NCI-H510A (cell line): ENCODE measurements at regions not wholly inside any gene's neighbourhood (a gene's known extent, or its start where the extent isn't known, plus 50 kb on each side); places are given as distances from the start of the nearest gene placed in this dataset.

Experiments
- DNase-seq: peaks from one replicate; lab custom pipeline; 2025; lab: John Stamatoyannopoulos, UW

DNA sequence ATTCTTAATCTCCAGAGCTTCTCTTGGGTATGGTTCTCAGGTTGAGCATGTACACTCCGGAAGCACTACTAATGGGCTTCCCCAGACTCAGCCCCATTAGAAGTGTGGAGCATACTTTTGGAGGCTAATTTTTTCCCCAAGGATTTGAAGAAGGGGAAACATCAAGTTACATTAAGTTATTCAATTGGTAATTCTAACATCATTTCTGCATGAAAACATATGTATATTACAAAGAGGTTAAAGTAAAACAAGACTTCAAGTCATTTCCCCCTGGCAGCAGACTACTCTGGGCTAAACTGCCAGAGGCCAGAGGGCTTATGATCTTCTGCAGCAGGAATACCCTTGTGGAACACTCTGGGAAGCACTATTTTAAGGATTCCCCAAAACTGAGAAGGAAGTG is 227.7 kb upstream of the STK17B start:
- DNase-seq = no peak

- DNase-seq = no peak
Observed at GRCh38 chr2:196399722-196400691, 228.6 kb upstream of the STK17B start.

DNA sequence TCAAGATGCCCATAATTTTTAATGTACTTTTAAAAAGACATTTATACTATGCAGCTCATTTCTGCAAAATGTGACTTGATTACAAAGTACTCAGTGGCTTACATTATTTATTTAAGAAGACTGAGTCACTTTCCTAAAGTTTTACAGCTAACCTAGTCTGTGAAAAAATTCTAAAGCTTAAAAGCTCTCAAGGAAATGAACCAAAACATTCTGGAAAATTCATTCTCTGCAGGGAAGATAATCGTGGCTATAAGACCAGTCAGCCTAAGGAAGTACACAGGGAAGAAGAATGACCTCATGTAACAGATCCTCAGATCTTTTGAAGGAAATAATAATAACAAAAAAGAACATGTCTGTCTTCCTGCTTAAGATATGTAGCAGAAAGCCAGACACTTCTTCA is 232.1 kb upstream of the STK17B start:
- no peak for DNase-seq

- no peak for DNase-seq
Observed at GRCh38 chr2:196404276-196404675, 232.9 kb upstream of the STK17B start.

DNA sequence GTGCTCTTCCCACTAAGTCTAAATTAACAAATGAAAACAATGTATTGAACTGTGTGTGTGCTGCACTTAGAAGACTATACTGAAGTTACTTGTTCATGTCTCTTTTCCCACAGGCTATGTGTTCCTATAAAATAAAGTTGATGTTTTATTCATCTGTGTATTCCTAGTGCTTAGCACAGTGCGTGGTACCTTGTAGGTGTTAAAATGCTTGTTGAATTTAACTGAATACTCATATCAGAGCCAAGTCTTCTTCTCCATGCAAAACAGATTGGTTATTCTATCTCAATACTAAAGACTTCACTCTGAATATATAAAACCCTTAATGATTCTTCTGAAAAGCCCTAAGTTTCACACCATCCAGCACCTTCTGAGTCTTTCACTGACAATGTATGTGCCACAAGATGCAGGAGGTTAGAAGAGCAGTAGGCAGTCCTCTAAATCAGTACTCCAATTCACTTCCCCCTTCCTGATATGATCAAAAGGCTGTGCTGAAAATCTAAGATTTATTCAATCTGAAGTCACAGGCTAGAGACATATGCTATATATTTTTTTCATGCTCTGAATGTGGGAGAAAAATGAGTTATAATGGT is 231.7 kb upstream of the CCDC150 start:
- no peak for DNase-seq

DNA sequence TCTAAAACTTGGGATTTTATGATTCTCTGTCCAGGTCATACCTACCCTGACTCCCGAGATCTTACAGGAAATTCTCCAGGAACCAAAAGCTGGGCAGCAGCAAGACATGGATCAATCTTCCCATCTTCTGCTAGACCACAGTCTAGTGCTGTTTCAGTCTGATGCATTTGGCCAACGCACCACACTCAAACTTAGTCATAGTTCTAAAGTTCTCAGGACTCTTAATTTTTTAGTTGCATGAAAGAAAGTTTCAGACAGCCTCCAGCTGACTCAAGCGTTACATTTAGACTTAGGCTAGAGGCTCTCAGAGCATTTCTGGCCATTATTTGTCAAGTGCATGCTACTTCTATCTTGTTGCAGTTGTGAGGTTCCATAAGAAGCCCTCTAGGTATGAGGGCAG is 230.1 kb upstream of the CCDC150 start:
- DNase-seq = no peak

GRCh38 chr2:196410008-196410407 is 229.5 kb upstream of the CCDC150 start:
- no peak for DNase-seq

DNA sequence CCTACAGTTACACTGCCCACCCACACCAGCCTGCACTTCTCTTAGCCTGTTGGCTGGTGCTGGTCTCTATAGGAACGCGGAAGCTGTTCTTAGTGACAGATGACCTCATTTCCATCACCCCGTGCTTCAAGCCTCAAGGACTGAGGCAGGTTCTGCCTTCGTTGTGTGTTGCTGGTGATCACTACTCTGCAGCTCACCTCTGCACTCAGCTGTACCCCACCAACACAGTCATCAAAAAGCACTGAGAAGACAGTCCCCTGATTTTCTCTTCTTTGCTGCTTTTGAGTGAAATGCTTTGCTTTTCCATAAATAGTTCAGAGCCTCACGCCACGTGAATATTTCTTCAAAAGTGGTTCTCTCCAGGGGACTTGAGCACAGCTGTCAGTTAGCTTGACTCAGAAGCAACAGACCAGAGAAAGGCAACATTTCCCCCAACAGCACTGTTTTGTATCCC is 225.7 kb upstream of the CCDC150 start:
- no peak for DNase-seq

DNA sequence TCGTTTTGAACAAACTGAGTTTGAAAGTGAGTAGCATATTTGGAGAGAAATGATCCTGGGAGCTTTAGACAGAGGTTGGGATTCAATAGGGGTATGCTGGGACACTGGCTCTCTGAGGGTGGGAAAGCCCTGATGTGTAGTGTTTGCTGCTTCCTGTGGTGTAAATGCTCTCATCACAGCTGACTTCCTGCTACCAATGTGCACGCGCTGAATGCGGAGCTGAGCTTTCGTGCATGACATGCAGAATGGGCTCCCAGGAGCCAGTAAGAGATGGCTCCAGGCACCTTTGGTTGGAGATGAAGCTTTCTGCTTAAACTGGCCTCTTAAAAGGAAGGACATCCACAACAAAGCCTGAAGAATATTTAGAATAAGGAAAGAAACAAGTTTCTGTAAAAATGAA is 224.1 kb upstream of the CCDC150 start:
- DNase-seq = no peak

DNA sequence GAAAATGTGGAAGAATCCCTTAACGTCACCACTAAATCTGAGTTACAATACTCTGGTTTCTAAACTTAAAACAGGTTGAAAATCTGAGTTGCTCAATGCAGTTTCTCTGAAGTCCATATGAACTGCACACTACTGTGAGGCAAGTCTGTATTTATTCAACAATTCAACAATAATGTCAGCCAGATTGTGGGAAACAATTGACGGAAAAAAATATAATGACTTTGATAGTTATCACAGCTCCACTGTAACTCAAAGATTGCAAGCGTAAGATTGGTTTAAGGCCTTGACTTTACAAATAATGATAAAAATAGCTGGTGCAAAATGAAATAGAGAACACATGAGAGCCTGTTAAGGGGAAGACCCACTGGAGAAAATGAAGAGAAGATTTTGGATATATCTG is 219.4 kb upstream of the CCDC150 start:
- DNase-seq = no peak

GRCh38 chr2:196421880-196422279 is 217.6 kb upstream of the CCDC150 start:
- DNase-seq = no peak

DNA sequence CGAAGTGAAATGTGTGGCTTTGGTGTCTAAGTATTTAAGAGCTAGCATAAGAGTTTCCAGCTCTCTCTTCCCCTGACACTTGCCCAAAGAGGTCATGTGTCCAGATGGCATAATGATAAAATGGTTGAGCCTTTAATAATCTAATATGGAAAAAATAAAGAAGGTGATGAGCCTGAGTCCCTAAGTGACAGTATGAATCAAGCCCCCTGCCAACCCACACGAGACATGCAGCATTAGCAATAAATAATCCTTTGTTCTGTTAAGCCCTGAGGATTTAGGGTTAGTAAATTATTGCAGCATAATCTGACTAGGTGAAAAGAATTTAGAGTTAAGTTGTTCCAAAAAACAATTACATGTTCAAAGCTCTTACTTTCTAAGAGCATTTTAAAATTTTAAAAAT is 217.2 kb upstream of the CCDC150 start:
- no peak for DNase-seq

GRCh38 chr2:196426122-196426521 is 213.4 kb upstream of the CCDC150 start:
- no peak for DNase-seq

GRCh38 chr2:196427986-196428634 is 211.4 kb upstream of the CCDC150 start:
- no peak for DNase-seq

DNA sequence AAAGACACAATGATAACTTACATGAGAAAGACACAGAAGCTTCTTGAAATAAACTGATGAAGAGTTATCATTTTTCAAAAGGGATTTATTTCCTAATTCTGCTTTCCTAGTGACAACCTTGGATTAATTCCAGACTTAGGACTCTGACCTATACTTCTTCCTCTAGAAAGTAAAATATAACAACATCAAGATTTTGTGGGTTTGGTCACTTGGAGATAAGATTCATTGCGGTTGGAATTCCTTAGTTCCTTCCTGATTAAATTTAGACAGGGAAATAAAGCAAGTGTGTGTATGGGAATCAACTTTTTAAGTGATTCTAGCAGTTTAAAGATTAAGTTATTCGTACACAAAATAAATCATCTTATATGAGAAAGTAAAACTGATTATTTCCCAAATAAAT is 208.4 kb upstream of the CCDC150 start:
- DNase-seq = no peak

DNA sequence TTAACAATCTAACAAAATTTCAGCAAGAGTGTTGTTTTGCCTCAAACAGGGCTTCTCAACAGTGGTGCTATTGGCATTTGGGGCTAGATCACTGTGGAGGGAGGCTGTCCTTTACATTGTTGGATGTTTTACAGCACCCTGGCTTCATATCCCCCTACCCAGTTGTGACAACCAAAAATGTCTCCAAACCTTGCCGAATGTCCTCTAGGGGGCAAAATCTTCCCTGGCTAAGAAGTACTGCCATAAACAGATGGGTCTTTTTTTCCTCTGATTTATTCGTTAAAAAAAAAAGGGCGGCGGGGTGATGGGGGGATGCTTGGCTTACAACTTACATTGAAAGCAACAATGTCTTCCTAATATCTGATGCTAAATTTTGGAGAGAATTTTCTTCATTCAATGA is 207.6 kb upstream of the CCDC150 start:
- DNase-seq = no peak

DNA sequence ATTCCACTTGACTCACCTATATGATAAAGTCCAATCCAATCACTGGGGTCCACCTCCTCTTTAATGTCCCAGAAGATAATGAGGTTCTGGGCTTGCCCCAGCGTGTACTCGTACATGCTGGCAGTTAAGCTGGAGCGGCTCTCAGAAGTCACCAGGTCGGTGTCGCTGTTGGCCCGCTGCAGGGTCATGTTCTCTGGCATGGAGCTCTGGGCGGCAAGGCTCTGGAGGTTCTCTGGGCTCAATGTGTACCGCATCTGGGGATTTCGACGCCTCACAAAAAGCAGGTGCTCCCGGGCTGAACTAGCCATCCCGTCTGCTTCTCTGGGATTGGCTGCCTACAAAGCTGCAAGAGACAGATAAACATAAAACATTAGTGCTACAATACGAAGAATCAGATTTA is 206.4 kb upstream of the CCDC150 start:
- DNase-seq = no peak

- no peak for DNase-seq
Observed at GRCh38 chr2:196434217-196434616, 205.3 kb upstream of the CCDC150 start.

GRCh38 chr2:196435189-196435588 is 204.3 kb upstream of the CCDC150 start:
- no peak for DNase-seq

- no peak for DNase-seq
Observed at GRCh38 chr2:196437626-196438025, 201.9 kb upstream of the CCDC150 start.

GRCh38 chr2:196439760-196440159 is 199.8 kb upstream of the CCDC150 start:
- no peak for DNase-seq

- no peak for DNase-seq
Observed at GRCh38 chr2:196440413-196440812, 199.1 kb upstream of the CCDC150 start.

DNA sequence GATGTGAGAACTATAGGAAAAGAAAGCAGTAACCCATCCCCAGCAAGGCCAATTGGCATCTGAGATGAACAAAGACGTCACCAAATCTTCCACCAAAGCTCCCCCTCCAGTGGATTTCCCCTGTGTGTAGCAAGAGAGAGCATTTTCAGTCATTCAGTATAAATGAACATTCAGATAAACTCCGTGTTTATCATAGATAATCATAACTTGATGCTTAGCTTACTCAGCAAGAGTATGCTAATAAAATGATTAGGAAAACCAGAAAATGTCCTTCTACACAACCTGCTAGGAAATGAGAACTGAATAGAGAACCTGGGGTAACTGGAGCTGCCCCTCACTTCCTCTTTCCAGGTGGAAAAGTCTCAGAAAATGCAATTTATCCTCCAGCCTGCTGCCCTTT is 198.0 kb upstream of the CCDC150 start:
- no peak for DNase-seq
